ENCODE measurements at regions not wholly inside any gene's neighbourhood (a gene's known extent, or its start where the extent isn't known, plus 50 kb on each side); places are given as distances from the start of the nearest gene placed in this dataset.

GRCh38 chr4:38310446-38311043 lies 350.3 kb downstream of the PTTG2 start (continued):
- TF ChIP-seq MLX (CRISPR knock-in tag; IDR thresholded peaks at IDR 0.05) (no peak), JAZF1 (CRISPR knock-in tag; IDR thresholded peaks at IDR 0.05) (no peak), FOXJ3 (CRISPR knock-in tag; IDR thresholded peaks at IDR 0.05; ENCODE audit: borderline replicate concordance) (no peak)

- peaks cover 11% of the 10 kb centered on the region for H3K4me1 Mint-ChIP-seq
- no peak overlapping the region for H3K27ac Mint-ChIP-seq
- peaks cover 2% of the 10 kb centered on the region; the same call in 1 of the 2 replicates for H3K36me3 Mint-ChIP-seq
- H3K27me3 Mint-ChIP-seq (ENCODE audit: low read depth), result no peaks in the 10 kb centered on the region
- H3K9me3 Mint-ChIP-seq, result peaks cover 12% of the 10 kb centered on the region
- no peak for DNase-seq (ENCODE audit: low spot score)
- ChIA-PET POLR2A (no interaction called here), CTCF (interaction anchor here (1.6 kb wide), 1 partner anchor 8 kb away, joined by 11 read pairs; no protein-coding TSS in a partner anchor)
- no peak for TF ChIP-seq ATF6 (CRISPR knock-in tag; IDR thresholded peaks at IDR 0.05)
- H3K4me3 Mint-ChIP-seq, result no peak overlapping the region
- no peak for ATAC-seq
Observed at GRCh38 chr4:38311495-38312126, 351.4 kb downstream of the PTTG2 start.

- TF ChIP-seq FOXJ3 (CRISPR knock-in tag; IDR thresholded peaks at IDR 0.05; ENCODE audit: borderline replicate concordance) (no peak), CREM (CRISPR knock-in tag; IDR thresholded peaks at IDR 0.05) (no peak), NR1H2 (CRISPR knock-in tag; IDR thresholded peaks at IDR 0.05) (no peak), NR2C2 (CRISPR knock-in tag; IDR thresholded peaks at IDR 0.05) (no peak), ERG (CRISPR knock-in tag; IDR thresholded peaks at IDR 0.05) (no peak), JAZF1 (CRISPR knock-in tag; IDR thresholded peaks at IDR 0.05) (no peak), ATF1 (CRISPR knock-in tag; IDR thresholded peaks at IDR 0.05) (no peak), KAT7 (CRISPR knock-in tag; IDR thresholded peaks at IDR 0.05; ENCODE audit: borderline replicate concordance) (no peak), ZNF416 (CRISPR knock-in tag; IDR thresholded peaks at IDR 0.05) (no peak), NFATC4 (CRISPR knock-in tag; IDR thresholded peaks at IDR 0.05) (no peak), NR3C1 (CRISPR knock-in tag; conservative IDR thresholded peaks at IDR 0.05; ENCODE audit: low read depth) (no peak), MXD4 (CRISPR knock-in tag; IDR thresholded peaks at IDR 0.05; ENCODE audit: borderline replicate concordance) (no peak), ZNF121 (CRISPR knock-in tag; IDR thresholded peaks at IDR 0.05) (no peak), GTF2I (CRISPR knock-in tag; conservative IDR thresholded peaks at IDR 0.05) (no peak), CDX4 (CRISPR knock-in tag; IDR thresholded peaks at IDR 0.05; ENCODE audit: borderline replicate concordance) (no peak)
- ChIA-PET CTCF (no interaction called here), POLR2A (no interaction called here)
Observed at GRCh38 chr4:38313175-38313574, 350.8 kb upstream of the KLF3 start.

More at GRCh38 chr4:38313175-38313574, 350.8 kb upstream of the KLF3 start:
- DNase-seq (ENCODE audit: low spot score) (no peak), ATAC-seq (no peak)
- peaks cover 2% of the 10 kb centered on the region; the same call in 1 of the 2 replicates for H3K36me3 Mint-ChIP-seq
- peaks cover 12% of the 10 kb centered on the region for H3K9me3 Mint-ChIP-seq
- H3K27ac Mint-ChIP-seq, result no peak overlapping the region
- no peak overlapping the region for H3K4me3 Mint-ChIP-seq
- no peaks in the 10 kb centered on the region for H3K27me3 Mint-ChIP-seq (ENCODE audit: low read depth)
- H3K4me1 Mint-ChIP-seq, result peaks cover 17% of the 10 kb centered on the region
